Retina (tissue), 1 donor: ENCODE measurements at regions not wholly inside any gene's neighbourhood (a gene's known extent, or its start where the extent isn't known, plus 50 kb on each side); places are given as distances from the start of the nearest gene placed in this dataset.
"Not testable (repeated sequence)": the region's sequence is repeated elsewhere in the genome, so short reads cannot be mapped to it uniquely, and the experiment has no call there.

Experiments used
- DNase-seq: peaks from one replicate; pipeline ENCODE4 v3.0.0-alpha.2; 2016

- DNase-seq: no peak
Measured at GRCh38 chr15:35697549-35698299, 151.8 kb upstream of the DPH6 start.

GRCh38 chr15:35698331-35698730 lies 152.4 kb upstream of the DPH6 start:
- no peak for DNase-seq

- no peak for DNase-seq
Measured at GRCh38 chr15:35698966-35699575, 153.1 kb upstream of the DPH6 start.

- not testable (repeated sequence) for DNase-seq
Measured at GRCh38 chr15:35700091-35700593, 154.2 kb upstream of the DPH6 start.

- no peak for DNase-seq
Measured at GRCh38 chr15:35701402-35702046, 155.6 kb upstream of the DPH6 start.

GRCh38 chr15:35702946-35703495 lies 157.1 kb upstream of the DPH6 start:
- no peak for DNase-seq

- DNase-seq: no peak
Measured at GRCh38 chr15:35705030-35705883, 159.3 kb upstream of the DPH6 start.

- no peak for DNase-seq
Measured at GRCh38 chr15:35705884-35706585, 160.1 kb upstream of the DPH6 start.

- DNase-seq: no peak
Measured at GRCh38 chr15:35712956-35713355, 167.0 kb upstream of the DPH6 start.

- DNase-seq: no peak
Measured at GRCh38 chr15:35713733-35714132, 167.8 kb upstream of the DPH6 start.

GRCh38 chr15:35717721-35718120 lies 171.8 kb upstream of the DPH6 start:
- no peak for DNase-seq

GRCh38 chr15:35720019-35720418 lies 174.1 kb upstream of the DPH6 start:
- no peak for DNase-seq

- no peak for DNase-seq
Measured at GRCh38 chr15:35720984-35721383, 175.0 kb upstream of the DPH6 start.

- no peak for DNase-seq
Measured at GRCh38 chr15:35721751-35722150, 175.8 kb upstream of the DPH6 start.

GRCh38 chr15:35722501-35722900 lies 176.5 kb upstream of the DPH6 start:
- DNase-seq: no peak

GRCh38 chr15:35723120-35723847 lies 177.3 kb upstream of the DPH6 start:
- no peak for DNase-seq

- DNase-seq: no peak
Measured at GRCh38 chr15:35723852-35724251, 177.9 kb upstream of the DPH6 start.

- DNase-seq: no peak
Measured at GRCh38 chr15:35724626-35725025, 178.7 kb upstream of the DPH6 start.

- no peak for DNase-seq
Measured at GRCh38 chr15:35725353-35725752, 179.4 kb upstream of the DPH6 start.

GRCh38 chr15:35727627-35728026 lies 181.7 kb upstream of the DPH6 start:
- DNase-seq: no peak

GRCh38 chr15:35728219-35728940 lies 182.4 kb upstream of the DPH6 start:
- DNase-seq: peak; percentile 12
